DND-41 (cell line): ENCODE measurements at regions not wholly inside any gene's neighbourhood (a gene's known extent, or its start where the extent isn't known, plus 50 kb on each side); places are given as distances from the start of the nearest gene placed in this dataset.
A peak's percentile ranks its signal among the peaks of the same experiment; 100 is the strongest.

ENCODE experiments used
- ATAC-seq: fragments of 200-7000 bp; cut with Tn5 transposase; 3 replicates; pipeline ENCODE4 v1.9.1; 2021; ENCODE audit warnings: low read depth; ENCODE audit not compliant: insufficient read depth
- DNase-seq: peaks from one replicate; pipeline ENCODE4 v3.0.0-alpha.2; 2020
- H2AFZ ChIP-seq: 2 replicates; pipeline ENCODE4 v1.6.0; 2012; ENCODE audit warnings: low read depth, low read length
- H3K27ac ChIP-seq: 2 replicates; pipeline ENCODE4 v1.5.1; 2012; ENCODE audit warnings: low read length, inconsistent platforms
- H3K27me3 ChIP-seq: fragments of 200-600 bp; sonication (generic); 2 replicates; pipeline ENCODE4 v1.6.0; 2012; ENCODE audit warnings: low read length, mild to moderate bottlenecking, inconsistent platforms; ENCODE audit not compliant: insufficient read depth, poor library complexity
- H3K36me3 ChIP-seq: 2 replicates; pipeline ENCODE4 v1.5.1; 2012; ENCODE audit warnings: low read length, inconsistent platforms; ENCODE audit not compliant: insufficient read depth
- H3K4me1 ChIP-seq: 2 replicates; pipeline ENCODE4 v1.5.1; 2012; ENCODE audit warnings: mild to moderate bottlenecking, low read length; ENCODE audit not compliant: insufficient read depth
- H3K4me2 ChIP-seq: 2 replicates; pipeline ENCODE4 v1.6.0; 2012; ENCODE audit warnings: mild to moderate bottlenecking, moderate library complexity, low read length, inconsistent platforms; ENCODE audit not compliant: insufficient read depth
- H3K4me3 ChIP-seq, 2 experiments: fragments of 200-600 bp in 1 of 2; shearing (Covaris generic) in 1 of 2; 2 replicates each; pipeline ENCODE4 v1.5.1; 2012 to 2016; ENCODE audit warnings: inconsistent platforms in 2 of 2, low read length in 2 of 2, mild to moderate bottlenecking in 2 of 2, low read depth in 1 of 2, moderate library complexity in 1 of 2
- H3K79me2 ChIP-seq: 2 replicates; pipeline ENCODE4 v1.6.0; 2012; ENCODE audit warnings: low read length, inconsistent platforms; ENCODE audit not compliant: insufficient read depth
- H3K9ac ChIP-seq: 2 replicates; pipeline ENCODE4 v1.6.0; 2012; ENCODE audit warnings: low read depth, mild to moderate bottlenecking, inconsistent platforms, low read length, moderate library complexity
- H3K9me3 ChIP-seq: 2 replicates; pipeline ENCODE4 v1.5.1; 2012; ENCODE audit warnings: low read length, moderate library complexity, mild to moderate bottlenecking, inconsistent platforms; ENCODE audit not compliant: insufficient read depth, severe bottlenecking
- H4K20me1 ChIP-seq: 2 replicates; pipeline ENCODE4 v1.6.0; 2012; ENCODE audit warnings: low read length; ENCODE audit not compliant: insufficient read depth
- CTCF ChIP-seq: IDR thresholded peaks from 2 replicates; pipeline ENCODE4 v1.5.1; 2012; ENCODE audit warnings: borderline replicate concordance, low read length, moderate library complexity, mild to moderate bottlenecking; ENCODE audit not compliant: poor library complexity, severe bottlenecking; ENCODE audit errors: extremely low read depth
- EZH2 ChIP-seq: IDR thresholded peaks from 3 replicates; pipeline ENCODE4 v1.6.1; 2012; ENCODE audit warnings: borderline replicate concordance, low read depth, mild to moderate bottlenecking, moderate library complexity, low read length, inconsistent platforms; ENCODE audit not compliant: severe bottlenecking

- H3K79me2 ChIP-seq = peaks cover 39% of the 10 kb centered on the region
- peak overlapping the region; percentile 10; the same call in 1 of the 2 replicates for H3K27ac ChIP-seq
- H3K4me2 ChIP-seq = no peak overlapping the region
- peaks cover 44% of the 10 kb centered on the region for H4K20me1 ChIP-seq
- ATAC-seq = no peak
- no peak overlapping the region for H2AFZ ChIP-seq
- TF ChIP-seq EZH2 = no peak
- TF ChIP-seq CTCF = no peak
- peaks cover 48% of the 10 kb centered on the region for H3K36me3 ChIP-seq
- H3K4me1 ChIP-seq = no peaks in the 10 kb centered on the region
- no peak for DNase-seq
- H3K9me3 ChIP-seq = no peaks in the 10 kb centered on the region
- no peak overlapping the region for H3K9ac ChIP-seq
- no peak overlapping the region for H3K4me3 ChIP-seq
- H3K27me3 ChIP-seq = no peaks in the 10 kb centered on the region
Measured at GRCh38 chr20:60113024-60113724, 155.0 kb downstream of the CDH26 start.

GRCh38 chr20:60113771-60114170 lies 155.5 kb downstream of the CDH26 start:
- H3K27ac ChIP-seq = no peak overlapping the region
- no peaks in the 10 kb centered on the region for H3K4me1 ChIP-seq
- no peak overlapping the region for H2AFZ ChIP-seq
- H3K9ac ChIP-seq = no peak overlapping the region
- H3K79me2 ChIP-seq = peaks cover 37% of the 10 kb centered on the region
- H3K4me3 ChIP-seq = no peak overlapping the region
- peaks cover 44% of the 10 kb centered on the region for H4K20me1 ChIP-seq
- DNase-seq (no peak), ATAC-seq (no peak)
- no peaks in the 10 kb centered on the region for H3K9me3 ChIP-seq
- H3K4me2 ChIP-seq = no peak overlapping the region
- H3K36me3 ChIP-seq = peaks cover 45% of the 10 kb centered on the region
- TF ChIP-seq EZH2 = no peak
- TF ChIP-seq CTCF = no peak
- no peaks in the 10 kb centered on the region for H3K27me3 ChIP-seq

- Histone ChIP-seq H3K9ac (no peak overlapping the region), H3K27me3 (no peaks in the 10 kb centered on the region), H2AFZ (no peak overlapping the region), H3K27ac (no peak overlapping the region), H3K4me3 (no peak overlapping the region), H3K4me1 (no peaks in the 10 kb centered on the region), H3K4me2 (no peak overlapping the region), H3K9me3 (no peaks in the 10 kb centered on the region), H4K20me1 (peaks cover 44% of the 10 kb centered on the region), H3K79me2 (peaks cover 32% of the 10 kb centered on the region), H3K36me3 (peaks cover 42% of the 10 kb centered on the region)
- no peak for ATAC-seq
- no peak for TF ChIP-seq CTCF
- TF ChIP-seq EZH2 = no peak
- no peak for DNase-seq
Measured at GRCh38 chr20:60115451-60115850, 157.2 kb downstream of the CDH26 start.
